Calu3 (cell line): ENCODE measurements at regions not wholly inside any gene's neighbourhood (a gene's known extent, or its start where the extent isn't known, plus 50 kb on each side); places are given as distances from the start of the nearest gene placed in this dataset.

ENCODE experiments used
- BruUV-seq: library from RNA; stranded (reverse); fragments of 400-500 nt; replicated peaks from 2 replicates; lab custom pipeline; 2021; lab: Mats Ljungman, UMichigan
- CTCF ChIA-PET: fragments of 300-600 bp; sonication (Branson Sonifier 250); formaldehyde crosslinking; loops from one replicate; lab custom pipeline; 2022; ENCODE audit warnings: antibody characterized with exemption; lab: Charles Lee
- DNase-seq: peaks from one replicate; pipeline ENCODE4 v3.0.0; 2022
- H3K27ac Mint-ChIP-seq: one replicate; pipeline ENCODE4 v1.8.0; 2022; ENCODE audit warnings: mixed read lengths; ENCODE audit not compliant: unreplicated experiment
- H3K27me3 Mint-ChIP-seq: one replicate; pipeline ENCODE4 v1.8.0; 2022; ENCODE audit warnings: mixed read lengths; ENCODE audit not compliant: unreplicated experiment
- H3K36me3 Mint-ChIP-seq: one replicate; pipeline ENCODE4 v1.8.0; 2022; ENCODE audit warnings: mild to moderate bottlenecking, moderate library complexity, mixed read lengths; ENCODE audit not compliant: insufficient read depth, unreplicated experiment
- H3K4me1 Mint-ChIP-seq: one replicate; pipeline ENCODE4 v1.8.0; 2022; ENCODE audit warnings: mild to moderate bottlenecking, low read depth, mixed read lengths; ENCODE audit not compliant: unreplicated experiment
- H3K4me3 Mint-ChIP-seq: one replicate; pipeline ENCODE4 v1.8.0; 2022; ENCODE audit warnings: mild to moderate bottlenecking, low read depth, moderate library complexity, mixed read lengths; ENCODE audit not compliant: unreplicated experiment
- H3K9me3 Mint-ChIP-seq: one replicate; pipeline ENCODE4 v1.8.0; 2022; ENCODE audit warnings: low read depth, mixed read lengths; ENCODE audit not compliant: unreplicated experiment
- intact Hi-C: fragments of 100-400 bp; cut with micrococcal nuclease; formaldehyde crosslinking; loops from one replicate; pipeline ENCODE4 v1.10.0; 2022; ENCODE audit not compliant: unreplicated experiment
- TF ChIP-seq, protein P1 (sequence below): fragments of 200-600 bp; IDR thresholded peaks from one replicate; pipeline ENCODE4 v1.8.0; 2022; ENCODE audit warnings: antibody characterized with exemption; ENCODE audit not compliant: unreplicated experiment

DNA sequence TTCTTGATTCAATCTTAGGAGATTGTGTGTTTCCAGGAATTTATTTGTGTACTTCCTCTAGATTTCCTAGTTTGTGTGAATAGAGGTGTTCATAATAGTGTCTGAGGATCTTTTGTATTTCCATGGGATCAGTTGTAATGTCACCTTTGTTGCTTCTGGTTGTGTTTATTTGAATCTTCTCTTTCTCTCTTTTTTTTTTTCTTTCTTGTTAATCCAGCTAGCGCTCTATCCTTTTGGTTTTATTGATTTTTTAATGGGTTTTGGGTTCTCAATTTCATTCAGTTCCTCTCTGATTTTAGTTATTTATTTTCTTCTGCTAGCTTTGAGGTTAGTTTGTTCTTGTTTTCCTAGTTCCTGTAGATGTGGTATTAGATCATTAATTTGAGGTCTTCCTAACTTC is 242.5 kb downstream of the SEC23A start:
- TF ChIP-seq, protein P1, sequence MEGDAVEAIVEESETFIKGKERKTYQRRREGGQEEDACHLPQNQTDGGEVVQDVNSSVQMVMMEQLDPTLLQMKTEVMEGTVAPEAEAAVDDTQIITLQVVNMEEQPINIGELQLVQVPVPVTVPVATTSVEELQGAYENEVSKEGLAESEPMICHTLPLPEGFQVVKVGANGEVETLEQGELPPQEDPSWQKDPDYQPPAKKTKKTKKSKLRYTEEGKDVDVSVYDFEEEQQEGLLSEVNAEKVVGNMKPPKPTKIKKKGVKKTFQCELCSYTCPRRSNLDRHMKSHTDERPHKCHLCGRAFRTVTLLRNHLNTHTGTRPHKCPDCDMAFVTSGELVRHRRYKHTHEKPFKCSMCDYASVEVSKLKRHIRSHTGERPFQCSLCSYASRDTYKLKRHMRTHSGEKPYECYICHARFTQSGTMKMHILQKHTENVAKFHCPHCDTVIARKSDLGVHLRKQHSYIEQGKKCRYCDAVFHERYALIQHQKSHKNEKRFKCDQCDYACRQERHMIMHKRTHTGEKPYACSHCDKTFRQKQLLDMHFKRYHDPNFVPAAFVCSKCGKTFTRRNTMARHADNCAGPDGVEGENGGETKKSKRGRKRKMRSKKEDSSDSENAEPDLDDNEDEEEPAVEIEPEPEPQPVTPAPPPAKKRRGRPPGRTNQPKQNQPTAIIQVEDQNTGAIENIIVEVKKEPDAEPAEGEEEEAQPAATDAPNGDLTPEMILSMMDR, result no peak
- intact Hi-C loops, result loop anchor here (10.0 kb wide), 2 partner anchors 246 to 956 kb away; no protein-coding TSS in a partner anchor
- CTCF ChIA-PET, result no interaction called here
- Mint-ChIP-seq H3K27ac (no peak overlapping the region), H3K36me3 (no peaks in the 10 kb centered on the region), H3K4me3 (no peak overlapping the region), H3K9me3 (no peaks in the 10 kb centered on the region), H3K27me3 (peaks cover 19% of the 10 kb centered on the region), H3K4me1 (no peaks in the 10 kb centered on the region)
- no TSS peak for BruUV-seq
- no peak for DNase-seq

DNA sequence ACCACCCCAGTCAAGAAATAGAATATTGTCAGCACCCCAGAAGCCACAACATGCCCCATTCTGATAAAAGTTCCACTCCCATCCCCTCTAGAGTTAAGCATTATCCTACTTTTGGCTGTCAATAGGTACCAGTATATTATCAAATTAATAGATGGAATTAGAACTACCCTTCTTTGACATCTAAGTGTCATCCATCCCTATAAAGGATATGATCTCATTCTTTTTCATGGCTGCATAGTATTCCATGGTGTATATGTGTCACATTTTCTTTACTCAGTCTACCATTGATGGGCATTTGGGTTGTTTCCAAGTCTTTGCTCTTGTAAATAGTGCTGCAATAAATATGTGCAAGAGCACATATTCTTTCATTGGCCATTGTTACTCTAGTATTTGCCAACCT is 246.2 kb downstream of the SEC23A start:
- no peaks in the 10 kb centered on the region for H3K9me3 Mint-ChIP-seq
- BruUV-seq, result no TSS peak
- DNase-seq, result no peak
- intact Hi-C loops, result no loop called here
- TF ChIP-seq, protein P1, result no peak
- peaks cover 13% of the 10 kb centered on the region for H3K27me3 Mint-ChIP-seq
- no peak overlapping the region for H3K27ac Mint-ChIP-seq
- CTCF ChIA-PET, result no interaction called here
- no peak overlapping the region for H3K4me3 Mint-ChIP-seq
- H3K36me3 Mint-ChIP-seq, result no peaks in the 10 kb centered on the region
- no peaks in the 10 kb centered on the region for H3K4me1 Mint-ChIP-seq

DNA sequence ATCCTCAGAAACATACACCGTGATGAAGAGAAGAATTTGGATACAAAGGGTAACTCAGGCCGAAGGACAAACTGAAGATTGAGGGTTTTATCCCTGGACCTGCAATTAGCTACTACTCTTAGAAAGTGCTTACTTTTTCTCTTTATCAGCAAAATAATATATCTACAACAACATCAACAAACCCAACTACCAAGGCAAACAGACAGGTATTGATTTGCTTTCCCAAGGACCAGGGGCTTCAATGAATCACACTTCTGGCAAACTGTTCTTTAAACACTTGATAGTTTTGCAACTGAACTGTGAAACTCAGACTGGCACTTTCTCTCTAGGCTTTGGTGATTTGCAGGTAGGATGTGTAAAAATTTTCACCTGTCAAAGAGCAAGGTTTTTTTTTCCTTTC is 247.5 kb downstream of the SEC23A start:
- BruUV-seq, result no TSS peak
- TF ChIP-seq, protein P1, result no peak
- H3K36me3 Mint-ChIP-seq, result no peaks in the 10 kb centered on the region
- H3K4me3 Mint-ChIP-seq, result no peak overlapping the region
- intact Hi-C loops, result no loop called here
- CTCF ChIA-PET, result no interaction called here
- no peaks in the 10 kb centered on the region for H3K4me1 Mint-ChIP-seq
- peaks cover 25% of the 10 kb centered on the region for H3K27me3 Mint-ChIP-seq
- no peak for DNase-seq
- H3K9me3 Mint-ChIP-seq, result no peaks in the 10 kb centered on the region
- H3K27ac Mint-ChIP-seq, result no peak overlapping the region

DNA sequence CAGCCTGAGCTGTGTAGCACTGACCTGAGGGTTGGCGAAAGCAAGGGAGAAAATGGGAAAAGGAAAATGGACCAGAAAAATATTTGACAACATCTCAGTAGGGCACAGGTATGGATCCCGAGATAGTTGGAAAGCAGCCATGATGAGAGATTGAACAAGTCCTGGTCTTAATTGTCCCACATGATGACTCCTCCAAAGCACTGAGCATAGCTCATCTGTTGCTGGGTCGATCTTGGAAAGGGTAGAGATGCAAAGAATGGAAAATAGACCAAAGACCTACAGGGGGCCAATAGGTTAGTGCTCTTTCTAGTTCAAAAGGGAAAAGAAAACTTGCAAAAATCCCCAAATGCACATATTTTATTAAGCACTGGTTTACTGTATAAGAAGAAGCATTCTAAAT is 251.9 kb downstream of the SEC23A start:
- no peaks in the 10 kb centered on the region for H3K4me1 Mint-ChIP-seq
- H3K27ac Mint-ChIP-seq, result no peak overlapping the region
- TF ChIP-seq, protein P1, result no peak
- H3K4me3 Mint-ChIP-seq, result no peak overlapping the region
- intact Hi-C loops, result no loop called here
- H3K9me3 Mint-ChIP-seq, result no peaks in the 10 kb centered on the region
- CTCF ChIA-PET, result no interaction called here
- BruUV-seq, result no TSS peak
- no peak for DNase-seq
- peaks cover 39% of the 10 kb centered on the region for H3K27me3 Mint-ChIP-seq
- no peaks in the 10 kb centered on the region for H3K36me3 Mint-ChIP-seq
